Kidney (tissue), 13 donors: ENCODE measurements at regions not wholly inside any gene's neighbourhood (a gene's known extent, or its start where the extent isn't known, plus 50 kb on each side); places are given as distances from the start of the nearest gene placed in this dataset.

ENCODE experiments used
- DNase-seq, 5 donors: peaks; one replicate each; pipeline ENCODE4 v3.0.0-alpha.2; 2013 to 2020
- FAIRE-seq: peaks from 2 replicates; lab custom pipeline; 2012; peaks lifted over from hg19 to GRCh38; lab: Jason Lieb, UNC
- H3K27ac ChIP-seq, 2 donors: one replicate each; pipeline ENCODE4 v1.7.0; 2013; ENCODE audit warnings: low read depth in 2 of 2, low read length in 2 of 2, inconsistent platforms in 1 of 2
- H3K27me3 ChIP-seq: one replicate; pipeline ENCODE4 v1.7.1; 2013; ENCODE audit warnings: low read length, inconsistent platforms; ENCODE audit not compliant: control insufficient read depth, insufficient read depth
- H3K36me3 ChIP-seq, 3 donors: one replicate each; pipeline versions ENCODE4 v1.7.0 to v1.7.1; 2013; ENCODE audit warnings: low read length in 3 of 3, control low read depth in 1 of 3, inconsistent platforms in 1 of 3; ENCODE audit not compliant: insufficient read depth in 3 of 3, control insufficient read depth in 2 of 3
- H3K4me1 ChIP-seq, 3 donors: one replicate each; pipeline versions ENCODE4 v1.7.0 to v1.7.1; 2013; ENCODE audit warnings: low read length in 3 of 3, inconsistent platforms in 1 of 3, low read depth in 1 of 3; ENCODE audit not compliant: control insufficient read depth in 2 of 3, insufficient read depth in 2 of 3
- H3K4me3 ChIP-seq, 3 donors: one replicate each; pipeline versions ENCODE4 v1.7.0 to v1.8.1; 2013; ENCODE audit warnings: low read length in 3 of 3, control low read depth in 1 of 3, inconsistent platforms in 1 of 3
- H3K9ac ChIP-seq, 3 donors: one replicate each; pipeline versions ENCODE4 v1.7.0 to v1.7.1; 2013; ENCODE audit warnings: low read length in 3 of 3, control low read depth in 1 of 3, inconsistent platforms in 1 of 3
- H3K9me3 ChIP-seq, 3 donors: one replicate each; pipeline versions ENCODE4 v1.7.0 to v1.7.1; 2013; ENCODE audit warnings: low read length in 3 of 3, control low read depth in 1 of 3, inconsistent platforms in 1 of 3; ENCODE audit not compliant: control insufficient read depth in 2 of 3, insufficient read depth in 1 of 3
- CTCF ChIP-seq: IDR thresholded peaks from 3 replicates; pipeline ENCODE4 v1.5.1; 2012; ENCODE audit warnings: mild to moderate bottlenecking, moderate library complexity, borderline replicate concordance; ENCODE audit not compliant: insufficient read depth; ENCODE audit errors: extremely low read depth
- intact Hi-C: fragments of 100-400 bp; cut with DNase I; formaldehyde crosslinking; loops from one replicate; pipeline ENCODE4 v1.11.1; 2022
- donor health status: control.
- donor health status: control.
- donor health status: control.
- donor health status: control.
- donor health status: control.
- donor health status: DM: yes; HTN: yes; CAD: no.
- donor health status: Normal renal cell carcinoma (clear cell type).

- DNase-seq (no peak), FAIRE-seq (no peak)
- TF ChIP-seq CTCF: no peak
- Histone ChIP-seq H3K36me3 (no peaks in the 10 kb centered on the region), H3K9ac (no peak overlapping the region), H3K9me3 (peaks cover 0 to 7% (median 0%) of the 10 kb centered on the region in 3 donors), H3K27me3 (no peaks in the 10 kb centered on the region), H3K4me3 (no peak overlapping the region), H3K27ac (no peak overlapping the region), H3K4me1 (no peaks in the 10 kb centered on the region)
- intact Hi-C loops: no loop called here
Observed at GRCh38 chr1:34312359-34312758, 135.7 kb downstream of the C1orf94 start.

- intact Hi-C loops: no loop called here
- no peak for FAIRE-seq
- TF ChIP-seq CTCF: no peak
- Histone ChIP-seq H3K4me3 (no peak overlapping the region), H3K9ac (no peak overlapping the region), H3K4me1 (no peaks in the 10 kb centered on the region), H3K9me3 (peaks cover 0 to 6% (median 0%) of the 10 kb centered on the region in 3 donors), H3K36me3 (no peaks in the 10 kb centered on the region), H3K27ac (no peak overlapping the region), H3K27me3 (no peaks in the 10 kb centered on the region)
- no peak for DNase-seq
Observed at GRCh38 chr1:34315974-34316373, 139.3 kb downstream of the C1orf94 start.

GRCh38 chr1:34316773-34317172, 140.1 kb downstream of the C1orf94 start:
- Histone ChIP-seq H3K9ac (no peak overlapping the region), H3K4me1 (no peaks in the 10 kb centered on the region), H3K27ac (no peak overlapping the region), H3K9me3 (no peaks in the 10 kb centered on the region), H3K4me3 (no peak overlapping the region), H3K36me3 (no peaks in the 10 kb centered on the region), H3K27me3 (no peaks in the 10 kb centered on the region)
- intact Hi-C loops: no loop called here
- no peak for TF ChIP-seq CTCF
- no peak for FAIRE-seq
- no peak for DNase-seq

GRCh38 chr1:34319218-34319617, 142.5 kb downstream of the C1orf94 start:
- Histone ChIP-seq H3K4me3 (no peak overlapping the region), H3K9ac (no peak overlapping the region), H3K9me3 (no peaks in the 10 kb centered on the region), H3K36me3 (no peaks in the 10 kb centered on the region), H3K27me3 (no peaks in the 10 kb centered on the region), H3K4me1 (no peaks in the 10 kb centered on the region), H3K27ac (no peak overlapping the region)
- intact Hi-C loops: no loop called here
- no peak for FAIRE-seq
- DNase-seq: no peak
- no peak for TF ChIP-seq CTCF
